DOHH2 (cell line): ENCODE measurements at regions not wholly inside any gene's neighbourhood (a gene's known extent, or its start where the extent isn't known, plus 50 kb on each side); places are given as distances from the start of the nearest gene placed in this dataset.

Source experiments
- H3F3A ChIP-seq: fragments of 200-600 bp; sonication (generic), shearing (Covaris generic); 2 replicates; pipeline ENCODE4 v1.6.0; 2016; ENCODE audit warnings: antibody characterized with exemption, mild to moderate bottlenecking; ENCODE audit not compliant: control insufficient read depth, insufficient read depth
- H3K27ac ChIP-seq: fragments of 200-600 bp; sonication (generic); 2 replicates; pipeline ENCODE4 v1.5.1; 2014; ENCODE audit warnings: low read depth, mild to moderate bottlenecking, low read length, moderate library complexity
- H3K27me3 ChIP-seq: fragments of 200-600 bp; sonication (generic); 2 replicates; pipeline ENCODE4 v1.6.1; 2014; ENCODE audit warnings: mild to moderate bottlenecking, low read length, mixed read lengths; ENCODE audit not compliant: control insufficient read depth
- H3K36me3 ChIP-seq: fragments of 200-600 bp; sonication (generic); 2 replicates; pipeline ENCODE4 v1.6.1; 2014; ENCODE audit warnings: mild to moderate bottlenecking, low read length, moderate library complexity, mixed read lengths; ENCODE audit not compliant: control insufficient read depth
- H3K4me1 ChIP-seq: fragments of 200-600 bp; sonication (generic); 2 replicates; pipeline ENCODE4 v1.6.1; 2014; ENCODE audit warnings: mild to moderate bottlenecking, low read length, mixed read lengths; ENCODE audit not compliant: control insufficient read depth
- H3K4me2 ChIP-seq: fragments of 200-600 bp; sonication (generic); 2 replicates; pipeline ENCODE4 v1.6.0; 2014; ENCODE audit warnings: mild to moderate bottlenecking, low read length, moderate library complexity
- H3K4me3 ChIP-seq: fragments of 200-600 bp; sonication (generic); 2 replicates; pipeline ENCODE4 v1.5.1; 2014; ENCODE audit warnings: mild to moderate bottlenecking, low read length, mixed read lengths
- H3K79me2 ChIP-seq: fragments of 200-600 bp; sonication (generic); 2 replicates; pipeline ENCODE4 v1.6.1; 2014; ENCODE audit warnings: mild to moderate bottlenecking, low read length, mixed read lengths; ENCODE audit not compliant: control insufficient read depth
- H3K9me2 ChIP-seq: fragments of 200-600 bp; sonication (generic); replicated peaks from 2 replicates; pipeline ENCODE4 v1.6.1; 2014; ENCODE audit warnings: mild to moderate bottlenecking, low read length, mixed read lengths; ENCODE audit not compliant: control insufficient read depth
- H3K9me3 ChIP-seq: fragments of 200-600 bp; sonication (generic); 2 replicates; pipeline ENCODE4 v1.6.1; 2014; ENCODE audit warnings: antibody characterized with exemption, low read length, mixed read lengths; ENCODE audit not compliant: control insufficient read depth, insufficient read depth
- H4K20me1 ChIP-seq: fragments of 200-600 bp; sonication (generic); 2 replicates; pipeline ENCODE4 v1.6.0; 2014; ENCODE audit warnings: low read depth, mild to moderate bottlenecking, antibody characterized with exemption, low read length, moderate library complexity; ENCODE audit not compliant: control insufficient read depth, insufficient read depth
- CTCF ChIP-seq: fragments of 200-600 bp; sonication (generic); IDR thresholded peaks from one replicate; pipeline ENCODE4 v1.5.1; 2014; ENCODE audit warnings: antibody characterized with exemption, mild to moderate bottlenecking, low read depth, low read length; ENCODE audit not compliant: poor library complexity, severe bottlenecking
- EZH2phosphoT487 ChIP-seq: fragments of 200-600 bp; sonication (generic); IDR thresholded peaks from 2 replicates; pipeline ENCODE4 v1.6.1; 2017; ENCODE audit warnings: borderline replicate concordance, mild to moderate bottlenecking, antibody characterized with exemption, low read length, moderate library complexity, mixed read lengths

GRCh38 chr1:57820356-57821095 lies 396.7 kb upstream of the DAB1 start:
- Histone ChIP-seq H3K27me3 (no peaks in the 10 kb centered on the region), H3K4me3 (no peak overlapping the region), H3K27ac (no peak overlapping the region), H4K20me1 (no peaks in the 10 kb centered on the region), H3K9me2 (no peaks in the 10 kb centered on the region), H3K36me3 (no peaks in the 10 kb centered on the region), H3K4me2 (no peak overlapping the region), H3K9me3 (no peaks in the 10 kb centered on the region), H3F3A (no peaks in the 10 kb centered on the region), H3K4me1 (no peaks in the 10 kb centered on the region), H3K79me2 (no peaks in the 10 kb centered on the region)
- TF ChIP-seq EZH2phosphoT487, result no peak
- no peak for TF ChIP-seq CTCF

- Histone ChIP-seq H3K4me2 (no peak overlapping the region), H4K20me1 (no peaks in the 10 kb centered on the region), H3K27me3 (no peaks in the 10 kb centered on the region), H3K79me2 (no peaks in the 10 kb centered on the region), H3F3A (no peaks in the 10 kb centered on the region), H3K9me3 (no peaks in the 10 kb centered on the region), H3K4me1 (no peaks in the 10 kb centered on the region), H3K36me3 (no peaks in the 10 kb centered on the region), H3K27ac (no peak overlapping the region), H3K9me2 (no peaks in the 10 kb centered on the region), H3K4me3 (no peak overlapping the region)
- TF ChIP-seq CTCF (no peak), EZH2phosphoT487 (no peak)
Measured at GRCh38 chr1:57819893-57820292, 396.0 kb upstream of the DAB1 start.

- Histone ChIP-seq H3K27me3 (no peaks in the 10 kb centered on the region), H3K9me3 (no peaks in the 10 kb centered on the region), H3K4me1 (no peaks in the 10 kb centered on the region), H3K4me3 (no peak overlapping the region), H3K36me3 (no peaks in the 10 kb centered on the region), H3K4me2 (no peak overlapping the region), H3K27ac (no peak overlapping the region), H4K20me1 (no peaks in the 10 kb centered on the region), H3F3A (no peaks in the 10 kb centered on the region), H3K79me2 (no peaks in the 10 kb centered on the region), H3K9me2 (no peaks in the 10 kb centered on the region)
- no peak for TF ChIP-seq CTCF
- no peak for TF ChIP-seq EZH2phosphoT487
Measured at GRCh38 chr1:57803586-57803985, 379.7 kb upstream of the DAB1 start.
